Naive thymus-derived CD4-positive, alpha-beta T cell (primary cell): ENCODE measurements at regions not wholly inside any gene's neighbourhood (a gene's known extent, or its start where the extent isn't known, plus 50 kb on each side); places are given as distances from the start of the nearest gene placed in this dataset.

Experiments used
- ATAC-seq: fragments of 150-1000 bp; cut with Tn5 transposase; 2 replicates; pipeline ENCODE4 v1.10.0; 2021; ENCODE audit warnings: mild to moderate bottlenecking, moderate library complexity
- CTCF ChIA-PET: fragments of 350-600 bp; sonication (Branson Sonifier 250); formaldehyde crosslinking; loops from one replicate; lab custom pipeline; 2021; ENCODE audit warnings: antibody characterized with exemption; lab: Charles Lee
- POLR2A ChIA-PET: fragments of 350-600 bp; sonication (Branson Sonifier 250); formaldehyde crosslinking; loops from one replicate; lab custom pipeline; 2021; ENCODE audit warnings: antibody characterized with exemption, inconsistent platforms; lab: Charles Lee
- DNase-seq, 9 donors: peaks; one replicate each; pipeline versions ENCODE4 v3.0.0 to v3.0.0-alpha.2; 2020 to 2022; ENCODE audit warnings: mixed read lengths in 1 of 9
- H3K27ac ChIP-seq: one replicate; pipeline ENCODE4 v1.7.0; 2013; ENCODE audit warnings: mild to moderate bottlenecking, low read depth, low read length, moderate library complexity
- H3K27me3 ChIP-seq, 2 donors: one replicate each; pipeline ENCODE4 v1.7.0; 2013; ENCODE audit warnings: low read length in 2 of 2, mild to moderate bottlenecking in 2 of 2, moderate library complexity in 2 of 2; ENCODE audit not compliant: control insufficient read depth in 2 of 2, insufficient read depth in 2 of 2
- H3K36me3 ChIP-seq, 3 experiments: 1 replicate in 2 of 3; 2 replicates in 1 of 3; pipeline ENCODE4 v1.7.0; 2013; ENCODE audit warnings: low read length in 3 of 3, mild to moderate bottlenecking in 3 of 3, moderate library complexity in 1 of 3; ENCODE audit not compliant: insufficient read depth in 3 of 3, control insufficient read depth in 2 of 3
- H3K4me1 ChIP-seq, 2 donors: one replicate each; pipeline ENCODE4 v1.7.0; 2013; ENCODE audit warnings: low read length in 2 of 2, mild to moderate bottlenecking in 2 of 2, moderate library complexity in 1 of 2; ENCODE audit not compliant: control insufficient read depth in 2 of 2, insufficient read depth in 2 of 2
- H3K4me3 ChIP-seq: 2 replicates; pipeline ENCODE4 v1.7.0; 2013; ENCODE audit warnings: mild to moderate bottlenecking, low read length
- H3K9me3 ChIP-seq, 3 experiments: 1 replicate in 2 of 3; 2 replicates in 1 of 3; pipeline ENCODE4 v1.7.0; 2013; ENCODE audit warnings: low read length in 3 of 3; ENCODE audit not compliant: control insufficient read depth in 2 of 3
- H3K27ac Mint-ChIP-seq, 9 donors: one replicate each; pipeline ENCODE4 v1.8.0; 2020 to 2022; ENCODE audit warnings: mixed read lengths in 9 of 9, mild to moderate bottlenecking in 8 of 9, moderate library complexity in 5 of 9, inconsistent platforms in 2 of 9
- H3K27me3 Mint-ChIP-seq, 5 donors: one replicate each; pipeline ENCODE4 v1.8.0; 2021 to 2022; ENCODE audit warnings: mixed read lengths in 5 of 5, mild to moderate bottlenecking in 1 of 5
- H3K36me3 Mint-ChIP-seq, 5 donors: one replicate each; pipeline ENCODE4 v1.8.0; 2020 to 2022; ENCODE audit warnings: mixed read lengths in 5 of 5, mild to moderate bottlenecking in 3 of 5, inconsistent platforms in 1 of 5
- H3K4me1 Mint-ChIP-seq, 7 donors: one replicate each; pipeline ENCODE4 v1.8.0; 2020 to 2022; ENCODE audit warnings: mixed read lengths in 7 of 7, mild to moderate bottlenecking in 3 of 7, inconsistent platforms in 1 of 7
- H3K4me3 Mint-ChIP-seq, 10 donors: one replicate each; pipeline ENCODE4 v1.8.0; 2020 to 2022; ENCODE audit warnings: mild to moderate bottlenecking in 10 of 10, mixed read lengths in 10 of 10, moderate library complexity in 6 of 10, inconsistent platforms in 2 of 10
- H3K9me3 Mint-ChIP-seq, 11 donors: one replicate each; pipeline ENCODE4 v1.8.0; 2020 to 2022; ENCODE audit warnings: mixed read lengths in 11 of 11, mild to moderate bottlenecking in 4 of 11, inconsistent platforms in 1 of 11, moderate library complexity in 1 of 11
- intact Hi-C, 2 donors: fragments of 100-400 bp; cut with micrococcal nuclease; formaldehyde crosslinking; loops; one replicate each; pipeline ENCODE4 v1.15.1; 2023

DNA sequence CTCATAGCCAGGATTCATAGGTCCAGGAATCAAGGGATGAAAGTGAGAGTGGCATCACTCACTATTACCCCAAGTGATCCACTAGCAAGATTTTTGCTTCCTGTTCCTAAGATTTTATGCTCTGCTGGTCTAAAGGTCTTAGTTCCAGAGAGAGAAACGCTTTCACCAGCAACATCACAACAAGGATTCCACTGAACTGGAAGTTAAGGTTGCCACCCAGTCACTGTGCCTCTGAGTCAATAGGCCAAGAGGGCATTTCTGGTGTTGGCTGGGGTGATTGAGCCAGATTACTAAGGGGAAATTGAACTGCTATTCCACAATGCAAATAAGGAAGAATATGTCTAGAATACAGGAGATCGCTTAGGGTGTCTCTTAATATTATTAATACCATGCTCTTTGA lies 142.5 kb upstream of the ARID2 start:
- no peaks in the 10 kb centered on the region for H3K27me3 ChIP-seq
- no peaks in the 10 kb centered on the region for H3K4me1 Mint-ChIP-seq
- POLR2A ChIA-PET: interaction anchor here (0.6 kb wide), 1 partner anchor 1399 kb away, joined by 6 read pairs; no protein-coding TSS in a partner anchor
- intact Hi-C loops: no loop called here
- DNase-seq (no peak), ATAC-seq (no peak)
- peaks cover 0 to 2% (median 0%) of the 10 kb centered on the region in 5 donors for H3K36me3 Mint-ChIP-seq
- H3K27me3 Mint-ChIP-seq: peaks cover 0 to 10% (median 0%) of the 10 kb centered on the region in 5 donors
- no peaks in the 10 kb centered on the region for H3K9me3 ChIP-seq
- peaks cover 0 to 1% (median 0%) of the 10 kb centered on the region in 11 donors for H3K9me3 Mint-ChIP-seq
- no peak overlapping the region for H3K4me3 ChIP-seq
- H3K27ac Mint-ChIP-seq: no peak overlapping the region
- H3K4me3 Mint-ChIP-seq: no peak overlapping the region
- no peak overlapping the region for H3K27ac ChIP-seq
- CTCF ChIA-PET: no interaction called here
- H3K36me3 ChIP-seq: no peaks in the 10 kb centered on the region
- H3K4me1 ChIP-seq: no peaks in the 10 kb centered on the region

- intact Hi-C loops: no loop called here
- Histone ChIP-seq H3K9me3 (no peaks in the 10 kb centered on the region), H3K27me3 (no peaks in the 10 kb centered on the region), H3K4me1 (no peaks in the 10 kb centered on the region), H3K27ac (no peak overlapping the region), H3K36me3 (no peaks in the 10 kb centered on the region), H3K4me3 (no peak overlapping the region)
- Mint-ChIP-seq H3K27me3 (peaks cover 0 to 10% (median 3%) of the 10 kb centered on the region in 5 donors), H3K4me1 (no peaks in the 10 kb centered on the region), H3K36me3 (peaks cover 0 to 2% (median 0%) of the 10 kb centered on the region in 5 donors), H3K4me3 (no peak overlapping the region), H3K27ac (no peak overlapping the region), H3K9me3 (peaks cover 0 to 1% (median 0%) of the 10 kb centered on the region in 11 donors)
- DNase-seq (no peak), ATAC-seq (no peak)
- ChIA-PET POLR2A (no interaction called here), CTCF (interaction anchor here (1.0 kb wide), 1 partner anchor 137 kb away, joined by 3 read pairs; no protein-coding TSS in a partner anchor)
Observed at GRCh38 chr12:45587877-45588533, 141.5 kb upstream of the ARID2 start.

DNA sequence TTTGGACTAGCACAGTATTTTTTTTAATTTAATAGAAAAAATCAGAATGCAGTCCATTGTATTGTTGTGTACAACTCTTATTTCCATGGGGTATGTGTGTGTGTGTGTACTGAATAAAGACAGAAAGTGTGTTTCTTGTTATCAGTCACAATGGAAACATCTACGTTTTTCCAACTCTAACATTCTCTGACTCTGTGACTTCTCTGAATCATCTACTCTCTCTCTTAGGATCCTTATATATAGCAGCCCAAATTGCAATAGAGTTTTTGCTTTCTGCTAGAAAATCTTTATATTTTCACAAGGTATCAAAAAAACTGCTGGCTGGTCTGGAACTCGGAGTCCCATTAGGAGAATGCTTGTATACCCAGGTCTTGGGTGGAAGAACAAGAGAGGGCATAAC lies 138.9 kb upstream of the ARID2 start:
- Mint-ChIP-seq H3K4me3 (no peak overlapping the region), H3K27me3 (peaks cover 0 to 6% (median 5%) of the 10 kb centered on the region in 5 donors), H3K9me3 (peaks cover 0 to 4% (median 0%) of the 10 kb centered on the region in 11 donors), H3K27ac (no peak overlapping the region), H3K36me3 (peaks cover 0 to 2% (median 0%) of the 10 kb centered on the region in 5 donors), H3K4me1 (no peaks in the 10 kb centered on the region)
- no peaks in the 10 kb centered on the region for H3K9me3 ChIP-seq
- H3K4me3 ChIP-seq: no peak overlapping the region
- H3K36me3 ChIP-seq: no peaks in the 10 kb centered on the region
- no peaks in the 10 kb centered on the region for H3K27me3 ChIP-seq
- DNase-seq (no peak), ATAC-seq (no peak)
- ChIA-PET POLR2A (no interaction called here), CTCF (no interaction called here)
- no peak overlapping the region for H3K27ac ChIP-seq
- intact Hi-C loops: no loop called here
- H3K4me1 ChIP-seq: no peaks in the 10 kb centered on the region

GRCh38 chr12:45591635-45592034 lies 137.9 kb upstream of the ARID2 start:
- Histone ChIP-seq H3K9me3 (no peaks in the 10 kb centered on the region), H3K27ac (no peak overlapping the region), H3K36me3 (no peaks in the 10 kb centered on the region), H3K4me1 (no peaks in the 10 kb centered on the region), H3K27me3 (no peaks in the 10 kb centered on the region), H3K4me3 (no peak overlapping the region)
- peaks cover 0 to 10% (median 5%) of the 10 kb centered on the region in 5 donors for H3K27me3 Mint-ChIP-seq
- intact Hi-C loops: no loop called here
- ChIA-PET POLR2A (no interaction called here), CTCF (no interaction called here)
- H3K9me3 Mint-ChIP-seq: peaks cover 0 to 4% (median 0%) of the 10 kb centered on the region in 11 donors
- peaks cover 0 to 2% (median 0%) of the 10 kb centered on the region in 5 donors for H3K36me3 Mint-ChIP-seq
- no peaks in the 10 kb centered on the region for H3K4me1 Mint-ChIP-seq
- no peak overlapping the region for H3K27ac Mint-ChIP-seq
- no peak overlapping the region for H3K4me3 Mint-ChIP-seq
- ATAC-seq (no peak), DNase-seq (no peak)

GRCh38 chr12:45596366-45596765 lies 133.1 kb upstream of the ARID2 start:
- Mint-ChIP-seq H3K9me3 (peaks cover 0 to 5% (median 0%) of the 10 kb centered on the region in 11 donors), H3K27ac (no peak overlapping the region), H3K36me3 (no peaks in the 10 kb centered on the region), H3K27me3 (peaks cover 0 to 22% (median 5%) of the 10 kb centered on the region in 5 donors), H3K4me3 (no peak overlapping the region), H3K4me1 (no peaks in the 10 kb centered on the region)
- ChIA-PET POLR2A (no interaction called here), CTCF (no interaction called here)
- Histone ChIP-seq H3K27ac (no peak overlapping the region), H3K4me3 (no peak overlapping the region), H3K27me3 (no peaks in the 10 kb centered on the region), H3K36me3 (no peaks in the 10 kb centered on the region), H3K9me3 (no peaks in the 10 kb centered on the region), H3K4me1 (no peaks in the 10 kb centered on the region)
- ATAC-seq: no peak
- no peak for DNase-seq
- intact Hi-C loops: no loop called here

GRCh38 chr12:45598336-45598735 lies 131.2 kb upstream of the ARID2 start:
- no peak overlapping the region for H3K4me3 Mint-ChIP-seq
- POLR2A ChIA-PET: no interaction called here

DNA sequence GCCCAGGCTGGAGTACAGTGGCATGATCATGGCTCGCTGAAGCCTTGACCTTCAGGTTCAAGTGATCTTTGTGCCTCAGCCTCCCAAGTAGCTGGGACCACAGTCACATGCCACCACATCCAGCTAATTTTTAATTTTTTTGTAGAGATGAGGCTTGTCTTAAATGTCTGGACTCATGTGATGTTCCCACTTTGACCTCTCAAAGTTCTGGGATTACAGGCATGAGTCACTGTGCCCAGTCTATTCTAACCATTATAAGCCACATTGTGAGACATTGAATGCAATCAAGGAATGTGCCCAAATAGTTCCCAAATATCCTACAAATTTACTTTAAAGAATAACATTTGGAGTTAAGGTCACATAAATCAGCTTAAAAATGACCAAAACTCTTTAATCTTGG lies 130.7 kb upstream of the ARID2 start:
- Histone ChIP-seq H3K27me3 (no peaks in the 10 kb centered on the region), H3K9me3 (no peaks in the 10 kb centered on the region), H3K4me3 (no peak overlapping the region), H3K4me1 (no peaks in the 10 kb centered on the region), H3K36me3 (no peaks in the 10 kb centered on the region), H3K27ac (no peak overlapping the region)
- DNase-seq: no peak
- ATAC-seq: no peak
- ChIA-PET POLR2A (no interaction called here), CTCF (no interaction called here)
- Mint-ChIP-seq H3K4me1 (no peaks in the 10 kb centered on the region), H3K9me3 (peaks cover 0 to 7% (median 0%) of the 10 kb centered on the region in 11 donors), H3K27ac (no peak overlapping the region), H3K36me3 (no peaks in the 10 kb centered on the region), H3K27me3 (peaks cover 0 to 21% (median 4%) of the 10 kb centered on the region in 5 donors), H3K4me3 (no peak overlapping the region)
- intact Hi-C loops: no loop called here

More at GRCh38 chr12:45598336-45598735, 131.2 kb upstream of the ARID2 start:
- Histone ChIP-seq H3K27me3 (no peaks in the 10 kb centered on the region), H3K36me3 (no peaks in the 10 kb centered on the region), H3K4me1 (no peaks in the 10 kb centered on the region), H3K27ac (no peak overlapping the region), H3K4me3 (no peak overlapping the region), H3K9me3 (no peaks in the 10 kb centered on the region)
- Mint-ChIP-seq H3K27ac (no peak overlapping the region), H3K4me1 (no peaks in the 10 kb centered on the region), H3K27me3 (peaks cover 0 to 20% (median 4%) of the 10 kb centered on the region in 5 donors), H3K36me3 (no peaks in the 10 kb centered on the region), H3K9me3 (peaks cover 0 to 7% (median 0%) of the 10 kb centered on the region in 11 donors)
- CTCF ChIA-PET: no interaction called here
- intact Hi-C loops: no loop called here
- DNase-seq (no peak), ATAC-seq (no peak)
